IMR-90 (cell line): ENCODE measurements at regions not wholly inside any gene's neighbourhood (a gene's known extent, or its start where the extent isn't known, plus 50 kb on each side); places are given as distances from the start of the nearest gene placed in this dataset.

Source experiments
- CHD1 ChIP-seq: IDR thresholded peaks from 2 replicates; pipeline ENCODE4 v1.6.1; 2012; ENCODE audit warnings: low read depth, low read length, improper control_type of control experiment
- MAZ ChIP-seq: IDR thresholded peaks from 2 replicates; pipeline ENCODE4 v1.6.1; 2012; ENCODE audit warnings: low read depth, mild to moderate bottlenecking, low read length, improper control_type of control experiment, moderate library complexity, borderline replicate concordance
- MXI1 ChIP-seq: IDR thresholded peaks from 2 replicates; pipeline ENCODE4 v1.6.1; 2012; ENCODE audit warnings: low read depth, mild to moderate bottlenecking, low read length, moderate library complexity, borderline replicate concordance
- NFE2L2 ChIP-seq: fragments of 150-350 bp; IDR thresholded peaks from 2 replicates; pipeline ENCODE4 v1.6.1; 2016; ENCODE audit warnings: low read depth, mild to moderate bottlenecking, low read length
- POLR2A ChIP-seq: IDR thresholded peaks from 2 replicates; pipeline ENCODE4 v1.6.1; 2012; ENCODE audit warnings: mild to moderate bottlenecking, low read depth, low read length
- RAD21 ChIP-seq: IDR thresholded peaks from 2 replicates; pipeline ENCODE4 v1.6.1; 2012; ENCODE audit warnings: low read length, improper control_type of control experiment
- RCOR1 ChIP-seq: IDR thresholded peaks from 2 replicates; pipeline ENCODE4 v1.6.1; 2012; ENCODE audit warnings: mild to moderate bottlenecking, low read length, improper control_type of control experiment; ENCODE audit not compliant: insufficient replicate concordance
- RFX5 ChIP-seq: IDR thresholded peaks from 2 replicates; pipeline ENCODE4 v1.8.0; 2012; ENCODE audit warnings: low read depth, mild to moderate bottlenecking, low read length, moderate library complexity
- SMC3 ChIP-seq: fragments of 150-350 bp; IDR thresholded peaks from 2 replicates; pipeline ENCODE4 v1.6.1; 2016; ENCODE audit warnings: low read depth, mild to moderate bottlenecking, antibody characterized with exemption, low read length, moderate library complexity
- TF ChIP-seq, protein P1 (sequence below): conservative IDR thresholded peaks from 2 replicates; pipeline ENCODE4 v1.5.1; 2012; ENCODE audit warnings: mild to moderate bottlenecking, low read depth, low read length, improper control_type of control experiment
- TF ChIP-seq, protein P2 (sequence below): fragments of 150-350 bp; IDR thresholded peaks from 2 replicates; pipeline ENCODE4 v1.6.1; 2017; ENCODE audit warnings: mild to moderate bottlenecking, antibody characterized with exemption, low read length, low read depth

DNA sequence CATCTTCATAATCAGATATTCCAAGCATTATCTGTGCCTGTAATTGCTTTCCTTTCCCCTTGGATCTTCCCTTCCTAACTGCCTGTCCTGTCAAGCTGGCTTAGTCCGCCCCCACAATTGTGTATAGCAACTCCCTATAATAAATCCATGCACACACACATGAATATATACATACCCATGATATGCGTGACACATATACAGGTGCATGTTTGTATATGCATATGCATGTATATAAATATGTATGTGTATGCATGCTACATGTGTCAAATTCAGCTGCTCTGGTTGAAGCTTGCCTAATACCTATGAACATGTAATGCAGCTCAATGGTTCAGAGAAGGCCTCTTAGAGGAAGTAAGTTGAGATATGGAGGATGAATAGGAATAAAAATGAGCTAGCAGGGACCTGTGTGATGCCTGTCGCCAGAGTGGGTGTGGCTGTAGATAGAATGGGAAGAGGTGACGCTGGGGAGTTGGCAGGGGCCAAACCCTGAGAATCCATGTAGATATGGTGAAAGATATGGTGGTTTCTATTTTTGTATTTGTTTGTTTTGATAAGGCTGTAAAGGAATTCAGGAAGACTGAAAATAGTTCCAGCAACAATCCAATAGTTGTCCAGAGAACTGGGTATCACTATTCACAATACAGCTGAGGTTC is 595.0 kb upstream of the BOD1L1 start:
- TF ChIP-seq, protein P1, sequence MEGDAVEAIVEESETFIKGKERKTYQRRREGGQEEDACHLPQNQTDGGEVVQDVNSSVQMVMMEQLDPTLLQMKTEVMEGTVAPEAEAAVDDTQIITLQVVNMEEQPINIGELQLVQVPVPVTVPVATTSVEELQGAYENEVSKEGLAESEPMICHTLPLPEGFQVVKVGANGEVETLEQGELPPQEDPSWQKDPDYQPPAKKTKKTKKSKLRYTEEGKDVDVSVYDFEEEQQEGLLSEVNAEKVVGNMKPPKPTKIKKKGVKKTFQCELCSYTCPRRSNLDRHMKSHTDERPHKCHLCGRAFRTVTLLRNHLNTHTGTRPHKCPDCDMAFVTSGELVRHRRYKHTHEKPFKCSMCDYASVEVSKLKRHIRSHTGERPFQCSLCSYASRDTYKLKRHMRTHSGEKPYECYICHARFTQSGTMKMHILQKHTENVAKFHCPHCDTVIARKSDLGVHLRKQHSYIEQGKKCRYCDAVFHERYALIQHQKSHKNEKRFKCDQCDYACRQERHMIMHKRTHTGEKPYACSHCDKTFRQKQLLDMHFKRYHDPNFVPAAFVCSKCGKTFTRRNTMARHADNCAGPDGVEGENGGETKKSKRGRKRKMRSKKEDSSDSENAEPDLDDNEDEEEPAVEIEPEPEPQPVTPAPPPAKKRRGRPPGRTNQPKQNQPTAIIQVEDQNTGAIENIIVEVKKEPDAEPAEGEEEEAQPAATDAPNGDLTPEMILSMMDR: no peak
- TF ChIP-seq POLR2A (no peak), RCOR1 (no peak), MAZ (no peak), RFX5 (no peak), MXI1 (no peak), CHD1 (no peak), RAD21 (no peak), SMC3 (no peak), NFE2L2 (no peak)
- TF ChIP-seq, protein P2, sequence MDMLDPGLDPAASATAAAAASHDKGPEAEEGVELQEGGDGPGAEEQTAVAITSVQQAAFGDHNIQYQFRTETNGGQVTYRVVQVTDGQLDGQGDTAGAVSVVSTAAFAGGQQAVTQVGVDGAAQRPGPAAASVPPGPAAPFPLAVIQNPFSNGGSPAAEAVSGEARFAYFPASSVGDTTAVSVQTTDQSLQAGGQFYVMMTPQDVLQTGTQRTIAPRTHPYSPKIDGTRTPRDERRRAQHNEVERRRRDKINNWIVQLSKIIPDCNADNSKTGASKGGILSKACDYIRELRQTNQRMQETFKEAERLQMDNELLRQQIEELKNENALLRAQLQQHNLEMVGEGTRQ: no peak
